ENCODE measurements at regions not wholly inside any gene's neighbourhood (a gene's known extent, or its start where the extent isn't known, plus 50 kb on each side); places are given as distances from the start of the nearest gene placed in this dataset.

GRCh38 chr13:21785990-21786389 is 115.1 kb downstream of the FGF9 start:
- Histone ChIP-seq H3K9me2 (no peaks in the 10 kb centered on the region), H3K4me2 (no peak overlapping the region), H3K4me1 (ENCODE audit: control insufficient read depth in 1 of 2, insufficient read depth in 2 of 2, low read depth in 1 of 2, low read length in 1 of 2) (no peaks in the 10 kb centered on the region), H3F3A (replicated peaks; ENCODE audit: insufficient read depth) (no peaks in the 10 kb centered on the region), H3K9ac (no peak overlapping the region), H4K20me1 (ENCODE audit: insufficient read depth) (no peaks in the 10 kb centered on the region), H3K4me3 (ENCODE audit: low read depth in 2 of 2, low read length in 1 of 2) (no peak overlapping the region), H3K27ac (ENCODE audit: low read depth in 2 of 2, low read length in 1 of 2) (no peak overlapping the region), H3K9me3 (no peaks in the 10 kb centered on the region), H3K36me3 (replicated peaks in 1 of 2; ENCODE audit: control insufficient read depth in 1 of 2, insufficient read depth in 2 of 2, low read length in 1 of 2) (no peaks in the 10 kb centered on the region), H3K79me2 (ENCODE audit: insufficient read depth) (no peaks in the 10 kb centered on the region), H2AFZ (ENCODE audit: low read depth) (no peak overlapping the region), H3K27me3 (ENCODE audit: insufficient read depth) (no peaks in the 10 kb centered on the region)
- ChIA-PET POLR2A (no interaction called here), CTCF (no interaction called here)
- WGBS (ENCODE audit: low lambda C conversion rate) = 0% methylated on average over 2 of the region's 2 CpGs
- TF ChIP-seq SIN3A (IDR thresholded peaks at IDR 0.05; ENCODE audit: borderline replicate concordance, low read depth, low read length) (no peak), EZH2phosphoT487 (IDR thresholded peaks at IDR 0.05; ENCODE audit: borderline replicate concordance, low read depth) (no peak), RCOR1 (IDR thresholded peaks at IDR 0.05; ENCODE audit: low read length) (no peak), FOXM1 (IDR thresholded peaks at IDR 0.05; ENCODE audit: low read depth) (no peak), YY1 (IDR thresholded peaks at IDR 0.05; ENCODE audit: low read depth) (no peak), ZBTB33 (IDR thresholded peaks at IDR 0.05; ENCODE audit: borderline replicate concordance, low read depth) (no peak), MAX (IDR thresholded peaks at IDR 0.05; ENCODE audit: low read depth) (no peak), NFIC (IDR thresholded peaks at IDR 0.05; ENCODE audit: borderline replicate concordance) (no peak), ELF1 (IDR thresholded peaks at IDR 0.05) (no peak), POLR2AphosphoS5 (IDR thresholded peaks at IDR 0.05; ENCODE audit: low read depth, low read length) (no peak), REST (IDR thresholded peaks at IDR 0.05; ENCODE audit: low read depth, low read length) (no peak), PBX3 (IDR thresholded peaks at IDR 0.05) (no peak), JUND (IDR thresholded peaks at IDR 0.05) (no peak), GABPA (IDR thresholded peaks at IDR 0.05; ENCODE audit: low read depth) (no peak), FOXJ3 (CRISPR knock-in tag; IDR thresholded peaks at IDR 0.05) (no peak)
- no peak for DNase-seq

Measured in SK-N-SH (cell line).